GM12878 (cell line): ENCODE measurements at regions not wholly inside any gene's neighbourhood (a gene's known extent, or its start where the extent isn't known, plus 50 kb on each side); places are given as distances from the start of the nearest gene placed in this dataset.

Experiments used
- CBX5 ChIP-seq: sonication (generic); IDR thresholded peaks from 2 replicates; pipeline ENCODE4 v1.6.1; 2016; ENCODE audit warnings: low read depth, moderate library complexity, mild to moderate bottlenecking, inconsistent platforms
- CHD1 ChIP-seq: IDR thresholded peaks from 2 replicates; pipeline ENCODE4 v1.6.1; 2012; ENCODE audit warnings: low read depth, low read length, improper control_type of control experiment
- ETV6 ChIP-seq, 2 experiments: fragments of 450-650 bp in 1 of 2; IDR thresholded peaks in 1 of 2; conservative IDR thresholded peaks in 1 of 2; 2 replicates each; pipeline ENCODE4 v1.6.1; 2014; ENCODE audit warnings: antibody characterized with exemption in 1 of 2, borderline replicate concordance in 1 of 2, low read depth in 1 of 2, mild to moderate bottlenecking in 1 of 2, moderate library complexity in 1 of 2
- EZH2 ChIP-seq: IDR thresholded peaks from 2 replicates; pipeline ENCODE4 v1.6.1; 2012; ENCODE audit warnings: low read depth, mild to moderate bottlenecking, control low read depth, inconsistent platforms, low read length, borderline replicate concordance; ENCODE audit not compliant: control insufficient read depth
- HCFC1 ChIP-seq: fragments of 150-350 bp; IDR thresholded peaks from 2 replicates; pipeline ENCODE4 v1.6.1; 2014; ENCODE audit warnings: low read length
- NFIC ChIP-seq: IDR thresholded peaks from 2 replicates; pipeline ENCODE4 v1.6.1; 2012; ENCODE audit warnings: low read depth, mild to moderate bottlenecking, inconsistent platforms, low read length, moderate library complexity
- NFYB ChIP-seq: IDR thresholded peaks from 2 replicates; pipeline ENCODE4 v1.6.1; 2011; ENCODE audit warnings: low read depth, mild to moderate bottlenecking, low read length, improper control_type of control experiment, moderate library complexity; ENCODE audit not compliant: insufficient read depth
- PAX8 ChIP-seq: fragments of 450-650 bp; IDR thresholded peaks from 2 replicates; pipeline ENCODE4 v1.6.1; 2017; ENCODE audit warnings: mild to moderate bottlenecking, moderate library complexity
- RAD21 ChIP-seq: IDR thresholded peaks from 2 replicates; pipeline ENCODE4 v1.6.1; 2011; ENCODE audit warnings: mild to moderate bottlenecking, low read depth, low read length, moderate library complexity; ENCODE audit not compliant: insufficient read depth
- SMC3 ChIP-seq: IDR thresholded peaks from 2 replicates; pipeline ENCODE4 v1.6.1; 2011; ENCODE audit warnings: low read length, improper control_type of control experiment, borderline replicate concordance
- SRF ChIP-seq, 2 experiments: IDR thresholded peaks; 2 replicates each; pipeline ENCODE4 v1.6.1; 2011; ENCODE audit warnings: low read depth in 2 of 2, low read length in 2 of 2, mild to moderate bottlenecking in 1 of 2, moderate library complexity in 1 of 2
- TAF1 ChIP-seq: IDR thresholded peaks from 2 replicates; pipeline ENCODE4 v1.6.1; 2011; ENCODE audit warnings: mild to moderate bottlenecking, low read depth, low read length, borderline replicate concordance
- YBX1 ChIP-seq: fragments of 450-650 bp; IDR thresholded peaks from 2 replicates; pipeline ENCODE4 v1.6.1; 2016; ENCODE audit warnings: antibody characterized with exemption
- YY1 ChIP-seq: IDR thresholded peaks from 2 replicates; pipeline ENCODE4 v1.6.1; 2011; ENCODE audit warnings: low read depth, mild to moderate bottlenecking, low read length
- ZNF217 ChIP-seq: fragments of 450-650 bp; IDR thresholded peaks from 2 replicates; pipeline ENCODE4 v1.6.1; 2017; ENCODE audit warnings: antibody characterized with exemption, mild to moderate bottlenecking
- TF ChIP-seq, protein P1 (sequence below): fragments of 450-650 bp; IDR thresholded peaks from 2 replicates; pipeline ENCODE4 v1.6.1; 2018; ENCODE audit warnings: mild to moderate bottlenecking, low read depth, moderate library complexity; ENCODE audit not compliant: partially characterized antibody
- TF ChIP-seq, protein P2 (sequence below): fragments of 450-650 bp; conservative IDR thresholded peaks from 2 replicates; pipeline ENCODE4 v1.6.1; 2017; ENCODE audit warnings: mild to moderate bottlenecking, moderate library complexity
- TF ChIP-seq, protein P3 (sequence below): fragments of 150-350 bp; IDR thresholded peaks from 2 replicates; pipeline ENCODE4 v1.6.1; 2016; ENCODE audit warnings: low read depth, low read length
- TF ChIP-seq, protein P4 (sequence below): IDR thresholded peaks from 2 replicates; pipeline ENCODE4 v1.6.1; 2012; ENCODE audit warnings: low read depth, low read length, improper control_type of control experiment

DNA sequence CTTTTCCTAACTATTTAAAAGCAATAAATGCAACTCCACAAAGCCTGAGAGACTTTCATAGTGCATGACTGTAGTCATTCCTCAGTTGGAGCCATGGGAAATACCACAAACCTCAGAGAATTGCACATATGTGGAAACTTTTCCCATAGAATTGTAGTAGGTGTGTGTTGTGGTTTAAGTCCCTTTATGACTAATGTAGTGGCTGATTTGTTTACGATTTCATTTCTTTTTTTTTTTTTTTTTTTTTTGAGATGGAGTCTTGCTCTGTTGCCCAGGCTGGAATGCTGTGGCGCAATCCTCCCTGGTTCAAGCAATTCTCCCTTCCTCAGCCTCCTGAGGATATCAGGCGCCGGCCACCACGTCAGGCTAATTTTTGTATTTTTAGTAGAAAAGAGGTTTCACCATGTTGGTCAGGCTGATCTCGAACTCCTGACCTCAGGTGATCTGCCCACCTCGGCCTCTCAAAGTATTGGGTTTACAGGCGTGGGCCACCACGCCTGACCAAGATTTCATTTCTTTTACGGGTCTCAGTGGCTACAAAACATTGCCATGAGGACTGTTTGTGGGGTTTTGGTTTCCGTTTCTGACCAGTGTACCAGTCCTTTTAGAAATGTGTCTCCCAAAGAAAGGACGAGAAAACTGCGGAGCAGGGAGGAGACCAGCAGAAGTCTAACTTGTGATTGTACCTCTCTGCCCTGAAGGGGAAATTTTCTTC, 212.1 kb upstream of the MARCKS start (continued):
- no peak for TF ChIP-seq ETV6 (conservative IDR thresholded peaks at IDR 0.05 in 1 of 2, IDR thresholded peaks at IDR 0.05 in 1 of 2; ENCODE audit: borderline replicate concordance in 1 of 2, low read depth in 1 of 2)
- TF ChIP-seq EZH2: 0 out of 2 replicates have a peak, but pooled peaks have one; percentile 81
- TF ChIP-seq RAD21: peak; percentile 14; the same call in 1 of the 2 replicates
- no peak for TF ChIP-seq SRF (IDR thresholded peaks at IDR 0.05; ENCODE audit: low read depth in 2 of 2, low read length in 2 of 2)
- no peak for TF ChIP-seq SMC3
- peak; percentile 94 for TF ChIP-seq NFIC
- TF ChIP-seq YY1: peak; percentile 5; the same call in 1 of the 2 replicates
- TF ChIP-seq NFYB: no peak
- TF ChIP-seq PAX8: no peak
- peak; percentile 54; the same call in 1 of the 2 replicates for TF ChIP-seq CBX5
- no peak for TF ChIP-seq YBX1
- TF ChIP-seq, protein P1, sequence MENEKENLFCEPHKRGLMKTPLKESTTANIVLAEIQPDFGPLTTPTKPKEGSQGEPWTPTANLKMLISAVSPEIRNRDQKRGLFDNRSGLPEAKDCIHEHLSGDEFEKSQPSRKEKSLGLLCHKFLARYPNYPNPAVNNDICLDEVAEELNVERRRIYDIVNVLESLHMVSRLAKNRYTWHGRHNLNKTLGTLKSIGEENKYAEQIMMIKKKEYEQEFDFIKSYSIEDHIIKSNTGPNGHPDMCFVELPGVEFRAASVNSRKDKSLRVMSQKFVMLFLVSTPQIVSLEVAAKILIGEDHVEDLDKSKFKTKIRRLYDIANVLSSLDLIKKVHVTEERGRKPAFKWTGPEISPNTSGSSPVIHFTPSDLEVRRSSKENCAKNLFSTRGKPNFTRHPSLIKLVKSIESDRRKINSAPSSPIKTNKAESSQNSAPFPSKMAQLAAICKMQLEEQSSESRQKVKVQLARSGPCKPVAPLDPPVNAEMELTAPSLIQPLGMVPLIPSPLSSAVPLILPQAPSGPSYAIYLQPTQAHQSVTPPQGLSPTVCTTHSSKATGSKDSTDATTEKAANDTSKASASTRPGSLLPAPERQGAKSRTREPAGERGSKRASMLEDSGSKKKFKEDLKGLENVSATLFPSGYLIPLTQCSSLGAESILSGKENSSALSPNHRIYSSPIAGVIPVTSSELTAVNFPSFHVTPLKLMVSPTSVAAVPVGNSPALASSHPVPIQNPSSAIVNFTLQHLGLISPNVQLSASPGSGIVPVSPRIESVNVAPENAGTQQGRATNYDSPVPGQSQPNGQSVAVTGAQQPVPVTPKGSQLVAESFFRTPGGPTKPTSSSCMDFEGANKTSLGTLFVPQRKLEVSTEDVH: no peak
- TF ChIP-seq, protein P2, sequence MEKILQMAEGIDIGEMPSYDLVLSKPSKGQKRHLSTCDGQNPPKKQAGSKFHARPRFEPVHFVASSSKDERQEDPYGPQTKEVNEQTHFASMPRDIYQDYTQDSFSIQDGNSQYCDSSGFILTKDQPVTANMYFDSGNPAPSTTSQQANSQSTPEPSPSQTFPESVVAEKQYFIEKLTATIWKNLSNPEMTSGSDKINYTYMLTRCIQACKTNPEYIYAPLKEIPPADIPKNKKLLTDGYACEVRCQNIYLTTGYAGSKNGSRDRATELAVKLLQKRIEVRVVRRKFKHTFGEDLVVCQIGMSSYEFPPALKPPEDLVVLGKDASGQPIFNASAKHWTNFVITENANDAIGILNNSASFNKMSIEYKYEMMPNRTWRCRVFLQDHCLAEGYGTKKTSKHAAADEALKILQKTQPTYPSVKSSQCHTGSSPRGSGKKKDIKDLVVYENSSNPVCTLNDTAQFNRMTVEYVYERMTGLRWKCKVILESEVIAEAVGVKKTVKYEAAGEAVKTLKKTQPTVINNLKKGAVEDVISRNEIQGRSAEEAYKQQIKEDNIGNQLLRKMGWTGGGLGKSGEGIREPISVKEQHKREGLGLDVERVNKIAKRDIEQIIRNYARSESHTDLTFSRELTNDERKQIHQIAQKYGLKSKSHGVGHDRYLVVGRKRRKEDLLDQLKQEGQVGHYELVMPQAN: no peak
- TF ChIP-seq TAF1: no peak
- no peak for TF ChIP-seq CHD1
- peak; percentile 89 for TF ChIP-seq ZNF217
- TF ChIP-seq, protein P3, sequence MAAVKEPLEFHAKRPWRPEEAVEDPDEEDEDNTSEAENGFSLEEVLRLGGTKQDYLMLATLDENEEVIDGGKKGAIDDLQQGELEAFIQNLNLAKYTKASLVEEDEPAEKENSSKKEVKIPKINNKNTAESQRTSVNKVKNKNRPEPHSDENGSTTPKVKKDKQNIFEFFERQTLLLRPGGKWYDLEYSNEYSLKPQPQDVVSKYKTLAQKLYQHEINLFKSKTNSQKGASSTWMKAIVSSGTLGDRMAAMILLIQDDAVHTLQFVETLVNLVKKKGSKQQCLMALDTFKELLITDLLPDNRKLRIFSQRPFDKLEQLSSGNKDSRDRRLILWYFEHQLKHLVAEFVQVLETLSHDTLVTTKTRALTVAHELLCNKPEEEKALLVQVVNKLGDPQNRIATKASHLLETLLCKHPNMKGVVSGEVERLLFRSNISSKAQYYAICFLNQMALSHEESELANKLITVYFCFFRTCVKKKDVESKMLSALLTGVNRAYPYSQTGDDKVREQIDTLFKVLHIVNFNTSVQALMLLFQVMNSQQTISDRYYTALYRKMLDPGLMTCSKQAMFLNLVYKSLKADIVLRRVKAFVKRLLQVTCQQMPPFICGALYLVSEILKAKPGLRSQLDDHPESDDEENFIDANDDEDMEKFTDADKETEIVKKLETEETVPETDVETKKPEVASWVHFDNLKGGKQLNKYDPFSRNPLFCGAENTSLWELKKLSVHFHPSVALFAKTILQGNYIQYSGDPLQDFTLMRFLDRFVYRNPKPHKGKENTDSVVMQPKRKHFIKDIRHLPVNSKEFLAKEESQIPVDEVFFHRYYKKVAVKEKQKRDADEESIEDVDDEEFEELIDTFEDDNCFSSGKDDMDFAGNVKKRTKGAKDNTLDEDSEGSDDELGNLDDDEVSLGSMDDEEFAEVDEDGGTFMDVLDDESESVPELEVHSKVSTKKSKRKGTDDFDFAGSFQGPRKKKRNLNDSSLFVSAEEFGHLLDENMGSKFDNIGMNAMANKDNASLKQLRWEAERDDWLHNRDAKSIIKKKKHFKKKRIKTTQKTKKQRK: no peak
- no peak for TF ChIP-seq HCFC1
- TF ChIP-seq, protein P4, sequence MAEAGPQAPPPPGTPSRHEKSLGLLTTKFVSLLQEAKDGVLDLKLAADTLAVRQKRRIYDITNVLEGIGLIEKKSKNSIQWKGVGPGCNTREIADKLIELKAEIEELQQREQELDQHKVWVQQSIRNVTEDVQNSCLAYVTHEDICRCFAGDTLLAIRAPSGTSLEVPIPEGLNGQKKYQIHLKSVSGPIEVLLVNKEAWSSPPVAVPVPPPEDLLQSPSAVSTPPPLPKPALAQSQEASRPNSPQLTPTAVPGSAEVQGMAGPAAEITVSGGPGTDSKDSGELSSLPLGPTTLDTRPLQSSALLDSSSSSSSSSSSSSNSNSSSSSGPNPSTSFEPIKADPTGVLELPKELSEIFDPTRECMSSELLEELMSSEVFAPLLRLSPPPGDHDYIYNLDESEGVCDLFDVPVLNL: no peak
